ENCODE measurements at regions not wholly inside any gene's neighbourhood (a gene's known extent, or its start where the extent isn't known, plus 50 kb on each side); places are given as distances from the start of the nearest gene placed in this dataset.

DNA sequence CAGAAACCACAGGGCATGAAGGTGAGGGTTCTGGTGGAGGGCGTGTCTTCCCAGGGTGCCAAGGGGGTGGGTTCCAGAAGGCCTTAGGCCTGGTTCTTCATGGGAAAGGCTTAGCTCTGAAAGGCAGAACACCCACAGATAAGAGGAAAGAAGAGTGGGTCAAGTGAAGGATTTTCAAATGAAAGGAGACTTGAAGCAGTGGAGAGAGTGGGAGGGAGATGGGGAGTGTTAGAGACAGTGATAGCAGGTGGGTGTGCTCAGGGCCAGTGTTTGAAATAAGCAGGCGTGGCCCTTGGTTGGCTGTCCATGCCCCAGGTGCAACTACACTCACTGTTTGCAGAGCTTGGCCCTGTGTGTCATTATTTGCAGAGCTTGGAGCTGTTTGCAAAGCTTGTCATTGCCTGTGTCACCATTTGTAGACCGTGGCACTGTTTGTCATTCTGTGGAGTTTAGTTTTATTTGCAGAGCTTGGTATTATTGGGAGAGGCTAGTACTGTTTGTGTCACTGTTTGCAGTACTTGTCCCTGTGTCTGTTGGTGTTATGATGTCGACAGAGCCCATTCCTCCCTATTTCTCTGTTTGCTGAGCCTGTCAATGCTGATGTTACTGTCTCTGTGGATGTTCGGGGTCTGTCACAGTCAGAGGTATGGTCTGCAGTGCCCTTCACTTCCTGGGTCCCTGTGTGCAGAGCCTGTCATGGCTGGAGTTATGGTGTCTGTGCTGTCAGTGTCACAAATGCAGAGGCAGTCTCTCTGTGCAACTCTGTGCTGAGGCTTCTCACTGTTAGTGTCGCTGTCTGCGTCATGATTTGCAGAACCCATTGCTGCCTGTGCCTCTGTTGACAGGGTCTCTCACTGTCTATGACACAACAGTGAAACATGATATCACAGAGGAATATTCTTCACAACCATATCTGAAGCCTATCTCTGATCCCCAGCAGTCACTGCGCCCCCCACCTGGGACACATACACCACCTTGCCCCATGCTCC, 127.7 kb upstream of the LRFN2 start (continued):
- TF ChIP-seq STAT6 (CRISPR knock-in tag; IDR thresholded peaks at IDR 0.05; ENCODE audit: borderline replicate concordance) (peak; percentile 36; the same call in 1 of the 2 replicates), CBFB (CRISPR knock-in tag; IDR thresholded peaks at IDR 0.05) (no peak), ETV5 (CRISPR knock-in tag; IDR thresholded peaks at IDR 0.05; ENCODE audit: borderline replicate concordance) (no peak; the same call in 1 of the 2 replicates), EHMT2 (IDR thresholded peaks at IDR 0.05; ENCODE audit: borderline replicate concordance, low read depth, low read length) (0 out of 2 replicates have a peak, but pooled peaks have one; percentile 27), TCF7 (IDR thresholded peaks at IDR 0.05; ENCODE audit: low read depth) (peak; percentile 34), ZNF572 (CRISPR knock-in tag; IDR thresholded peaks at IDR 0.05) (no peak), JUNB (CRISPR knock-in tag; IDR thresholded peaks at IDR 0.05; ENCODE audit: borderline replicate concordance) (peak; percentile 82; the same call in 1 of the 2 replicates), HHEX (CRISPR knock-in tag; IDR thresholded peaks at IDR 0.05) (peak; percentile 94), PAX8 (CRISPR knock-in tag; IDR thresholded peaks at IDR 0.05; ENCODE audit: borderline replicate concordance) (no peak), GTF3A (CRISPR knock-in tag; conservative IDR thresholded peaks at IDR 0.05) (no peak), KLF13 (CRISPR knock-in tag; IDR thresholded peaks at IDR 0.05) (no peak), ZNF703 (CRISPR knock-in tag; IDR thresholded peaks at IDR 0.05; ENCODE audit: borderline replicate concordance) (no peak), ZSCAN20 (CRISPR knock-in tag; IDR thresholded peaks at IDR 0.05; ENCODE audit: borderline replicate concordance) (no peak), BORCS8-MEF2B (CRISPR knock-in tag; IDR thresholded peaks at IDR 0.05) (no peak), ZBTB1 (CRISPR knock-in tag; IDR thresholded peaks at IDR 0.05; ENCODE audit: borderline replicate concordance) (no peak), CBX1 (IDR thresholded peaks at IDR 0.05; ENCODE audit: low read depth) (no peak), JUN (CRISPR knock-in tag; IDR thresholded peaks at IDR 0.05) (peak; percentile 72; the same call in 1 of the 2 replicates), ZBTB14 (CRISPR knock-in tag; IDR thresholded peaks at IDR 0.05) (no peak), ZNF563 (CRISPR knock-in tag; IDR thresholded peaks at IDR 0.05) (no peak), MIXL1 (CRISPR knock-in tag; IDR thresholded peaks at IDR 0.05) (peak; percentile 86), IKZF4 (CRISPR knock-in tag; IDR thresholded peaks at IDR 0.05; ENCODE audit: borderline replicate concordance, low read depth, not compliant biosample characterization) (no peak), FOXJ3 (CRISPR knock-in tag; IDR thresholded peaks at IDR 0.05; ENCODE audit: borderline replicate concordance) (peak; percentile 67; the same call in 1 of the 2 replicates), ZNF839 (CRISPR knock-in tag; IDR thresholded peaks at IDR 0.05; ENCODE audit: borderline replicate concordance) (no peak)
- TF ChIP-seq, protein P1, sequence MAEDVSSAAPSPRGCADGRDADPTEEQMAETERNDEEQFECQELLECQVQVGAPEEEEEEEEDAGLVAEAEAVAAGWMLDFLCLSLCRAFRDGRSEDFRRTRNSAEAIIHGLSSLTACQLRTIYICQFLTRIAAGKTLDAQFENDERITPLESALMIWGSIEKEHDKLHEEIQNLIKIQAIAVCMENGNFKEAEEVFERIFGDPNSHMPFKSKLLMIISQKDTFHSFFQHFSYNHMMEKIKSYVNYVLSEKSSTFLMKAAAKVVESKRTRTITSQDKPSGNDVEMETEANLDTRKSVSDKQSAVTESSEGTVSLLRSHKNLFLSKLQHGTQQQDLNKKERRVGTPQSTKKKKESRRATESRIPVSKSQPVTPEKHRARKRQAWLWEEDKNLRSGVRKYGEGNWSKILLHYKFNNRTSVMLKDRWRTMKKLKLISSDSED (CRISPR knock-in tag; IDR thresholded peaks at IDR 0.05), result no peak
- TF ChIP-seq, protein P2, sequence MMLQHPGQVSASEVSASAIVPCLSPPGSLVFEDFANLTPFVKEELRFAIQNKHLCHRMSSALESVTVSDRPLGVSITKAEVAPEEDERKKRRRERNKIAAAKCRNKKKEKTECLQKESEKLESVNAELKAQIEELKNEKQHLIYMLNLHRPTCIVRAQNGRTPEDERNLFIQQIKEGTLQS (CRISPR knock-in tag; IDR thresholded peaks at IDR 0.05), result peak; percentile 71; the same call in 1 of the 2 replicates
